ENCODE measurements at regions not wholly inside any gene's neighbourhood (a gene's known extent, or its start where the extent isn't known, plus 50 kb on each side); places are given as distances from the start of the nearest gene placed in this dataset.

DNA sequence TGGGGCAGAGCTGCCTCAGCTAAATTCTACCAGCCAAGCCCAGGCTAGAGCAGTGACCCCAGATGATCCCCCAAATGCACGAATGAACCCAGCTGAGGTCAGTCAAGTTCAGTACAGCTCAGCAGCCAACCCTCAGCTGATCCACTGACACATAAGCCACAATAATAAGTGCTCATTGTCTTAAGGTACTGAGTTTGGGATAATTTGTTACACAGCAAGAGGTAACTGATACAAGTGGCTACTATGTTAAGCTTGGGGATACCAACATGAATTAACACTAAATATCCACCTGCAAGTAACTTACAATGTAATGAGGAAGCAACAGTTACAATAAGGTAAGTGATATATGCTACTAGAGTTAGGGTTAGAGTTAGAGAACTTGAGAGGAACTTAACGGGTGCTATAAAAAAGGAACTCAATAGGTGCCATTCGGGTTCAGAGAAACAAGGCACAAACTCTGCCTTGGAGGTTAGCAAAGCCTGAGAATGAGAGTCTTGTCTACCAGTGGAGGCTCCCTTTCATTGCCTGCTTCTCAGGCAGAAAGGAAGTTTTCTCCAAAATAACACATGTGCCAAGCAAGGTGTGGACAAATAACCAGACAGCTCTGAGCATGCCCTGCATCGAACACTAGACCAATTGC lies 189.4 kb downstream of the ARL4C start:
- no peak overlapping the region for H3K4me3 ChIP-seq (replicated peaks in 1 of 2; ENCODE audit: low read depth in 2 of 2, low read length in 2 of 2)
- TF ChIP-seq, protein P1, sequence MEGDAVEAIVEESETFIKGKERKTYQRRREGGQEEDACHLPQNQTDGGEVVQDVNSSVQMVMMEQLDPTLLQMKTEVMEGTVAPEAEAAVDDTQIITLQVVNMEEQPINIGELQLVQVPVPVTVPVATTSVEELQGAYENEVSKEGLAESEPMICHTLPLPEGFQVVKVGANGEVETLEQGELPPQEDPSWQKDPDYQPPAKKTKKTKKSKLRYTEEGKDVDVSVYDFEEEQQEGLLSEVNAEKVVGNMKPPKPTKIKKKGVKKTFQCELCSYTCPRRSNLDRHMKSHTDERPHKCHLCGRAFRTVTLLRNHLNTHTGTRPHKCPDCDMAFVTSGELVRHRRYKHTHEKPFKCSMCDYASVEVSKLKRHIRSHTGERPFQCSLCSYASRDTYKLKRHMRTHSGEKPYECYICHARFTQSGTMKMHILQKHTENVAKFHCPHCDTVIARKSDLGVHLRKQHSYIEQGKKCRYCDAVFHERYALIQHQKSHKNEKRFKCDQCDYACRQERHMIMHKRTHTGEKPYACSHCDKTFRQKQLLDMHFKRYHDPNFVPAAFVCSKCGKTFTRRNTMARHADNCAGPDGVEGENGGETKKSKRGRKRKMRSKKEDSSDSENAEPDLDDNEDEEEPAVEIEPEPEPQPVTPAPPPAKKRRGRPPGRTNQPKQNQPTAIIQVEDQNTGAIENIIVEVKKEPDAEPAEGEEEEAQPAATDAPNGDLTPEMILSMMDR (IDR thresholded peaks at IDR 0.05; ENCODE audit: low read depth, low read length) = no peak
- DNase-seq (ENCODE audit: low read depth in 2 of 2) = no peak

DNA sequence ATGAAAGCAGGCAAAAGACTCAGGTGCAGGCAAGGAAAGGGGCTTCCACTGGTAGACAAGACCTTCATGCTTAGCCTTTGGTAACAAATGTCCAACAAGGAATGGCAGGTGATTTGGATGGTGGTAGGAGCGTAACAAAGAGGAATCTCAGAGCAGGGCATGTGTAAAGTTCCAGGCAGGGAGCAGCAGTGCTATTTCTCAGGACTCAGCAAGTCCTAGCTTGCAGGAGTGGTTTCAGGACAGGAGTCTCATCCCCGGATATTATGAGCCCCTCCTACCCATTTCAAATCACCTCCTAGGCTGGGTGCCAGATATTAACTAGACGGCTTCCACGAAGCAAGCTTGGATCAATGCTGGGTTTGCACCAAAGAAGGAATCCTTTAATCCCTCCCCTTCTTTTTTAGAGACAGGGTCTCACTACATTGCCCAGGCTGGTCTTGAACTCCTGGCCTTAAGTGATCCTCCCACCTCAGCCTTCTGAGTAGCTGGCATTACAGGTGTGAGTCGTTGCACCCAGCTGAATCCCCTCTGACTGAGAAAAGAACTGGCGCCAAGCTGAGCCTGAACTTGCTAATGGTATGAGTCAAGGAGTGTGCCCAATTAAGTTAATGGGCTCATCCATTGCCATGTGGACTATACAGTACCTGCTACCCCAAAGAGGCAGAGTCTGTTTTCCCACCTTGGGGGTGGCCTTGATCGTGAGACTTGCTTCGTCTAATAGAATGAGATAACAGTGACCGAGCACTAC lies 190.3 kb downstream of the ARL4C start:
- H3K4me3 ChIP-seq (replicated peaks in 1 of 2; ENCODE audit: low read depth in 2 of 2, low read length in 2 of 2) = no peak overlapping the region
- no peak for DNase-seq (ENCODE audit: low read depth in 2 of 2)
- TF ChIP-seq, protein P1 (IDR thresholded peaks at IDR 0.05; ENCODE audit: low read depth, low read length) = no peak

DNA sequence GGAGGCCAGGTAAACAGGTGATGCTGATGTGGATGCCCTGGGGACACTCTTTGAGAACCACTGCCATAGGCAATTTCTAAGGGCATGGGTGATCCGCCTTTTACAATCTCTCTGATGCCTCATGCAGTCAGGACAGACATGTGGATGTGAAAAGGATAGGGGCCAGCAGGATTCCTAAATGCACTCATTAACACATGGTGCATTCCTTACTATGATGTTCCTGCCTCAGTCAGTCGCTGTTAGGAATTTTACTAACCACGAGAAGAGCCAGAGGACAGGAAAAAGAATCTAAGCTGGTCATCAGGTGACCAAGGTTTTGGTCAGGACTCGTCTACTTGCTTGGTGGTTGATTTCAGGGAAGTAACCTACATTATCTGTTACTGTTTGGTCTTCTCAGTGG lies 191.0 kb downstream of the ARL4C start:
- H3K4me3 ChIP-seq (replicated peaks in 1 of 2; ENCODE audit: low read depth in 2 of 2, low read length in 2 of 2) = no peak overlapping the region
- no peak for DNase-seq (ENCODE audit: low read depth in 2 of 2)
- TF ChIP-seq, protein P1 (IDR thresholded peaks at IDR 0.05; ENCODE audit: low read depth, low read length) = no peak

DNA sequence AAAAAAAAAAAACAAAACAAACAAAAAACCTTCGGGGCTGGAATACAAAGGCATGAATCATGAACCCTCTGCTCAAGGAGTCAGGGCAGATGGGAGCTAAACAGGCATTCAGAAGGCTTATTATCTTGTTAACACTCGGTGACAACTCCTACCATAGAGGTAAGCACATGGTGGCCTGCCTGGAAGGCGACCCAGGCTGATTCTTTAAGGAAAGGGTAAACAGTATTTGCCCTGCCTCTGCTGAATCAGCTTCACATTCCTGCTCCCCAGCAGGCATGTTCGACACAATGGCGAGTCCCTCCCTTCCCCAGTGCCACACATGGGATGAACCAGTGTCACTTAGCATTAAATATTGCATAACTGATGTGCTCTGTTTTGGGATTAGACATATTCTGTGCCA lies 191.9 kb downstream of the ARL4C start:
- DNase-seq (ENCODE audit: low read depth in 2 of 2) = peak; percentile 31 to 74
- TF ChIP-seq, protein P1 (IDR thresholded peaks at IDR 0.05; ENCODE audit: low read depth, low read length) = no peak
- no peak overlapping the region for H3K4me3 ChIP-seq (replicated peaks in 1 of 2; ENCODE audit: low read depth in 2 of 2, low read length in 2 of 2)

DNA sequence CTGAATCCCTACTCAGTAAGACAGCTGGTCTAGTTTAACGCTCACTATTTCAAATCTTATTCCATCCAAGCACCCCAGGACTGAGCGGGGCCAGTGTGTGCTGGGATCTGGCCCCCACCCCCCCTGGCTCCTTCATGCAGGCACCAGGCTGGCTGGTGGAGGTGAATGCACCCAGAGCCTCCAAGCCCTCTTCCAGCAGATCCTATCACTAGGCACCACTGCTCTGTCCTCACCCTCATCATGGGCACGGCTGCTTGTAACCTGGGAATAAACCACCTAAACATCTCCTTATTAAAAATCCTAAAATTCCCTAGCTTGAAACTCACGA lies 194.3 kb downstream of the ARL4C start:
- TF ChIP-seq, protein P1 (IDR thresholded peaks at IDR 0.05; ENCODE audit: low read depth, low read length) = no peak
- no peak overlapping the region for H3K4me3 ChIP-seq (replicated peaks in 1 of 2; ENCODE audit: low read depth in 2 of 2, low read length in 2 of 2)
- no peak for DNase-seq (ENCODE audit: low read depth in 2 of 2)

GRCh38 chr2:234300932-234301823 lies 195.7 kb downstream of the ARL4C start:
- TF ChIP-seq, protein P1 (IDR thresholded peaks at IDR 0.05; ENCODE audit: low read depth, low read length) = no peak
- H3K4me3 ChIP-seq (replicated peaks in 1 of 2; ENCODE audit: low read depth in 2 of 2, low read length in 2 of 2) = no peak overlapping the region
- no peak for DNase-seq (ENCODE audit: low read depth in 2 of 2)
